CD8-positive, alpha-beta memory T cell (primary cell): ENCODE measurements at regions not wholly inside any gene's neighbourhood (a gene's known extent, or its start where the extent isn't known, plus 50 kb on each side); places are given as distances from the start of the nearest gene placed in this dataset.
"Not testable (repeated sequence)": the region's sequence is repeated elsewhere in the genome, so short reads cannot be mapped to it uniquely, and the experiment has no call there.

Experiments used
- CTCF ChIA-PET: fragments of 350-600 bp; sonication (Branson Sonifier 250); formaldehyde crosslinking; loops from one replicate; lab custom pipeline; 2021; ENCODE audit warnings: antibody characterized with exemption; lab: Charles Lee
- POLR2A ChIA-PET: fragments of 350-600 bp; sonication (Branson Sonifier 250); formaldehyde crosslinking; loops from one replicate; lab custom pipeline; 2021; ENCODE audit warnings: antibody characterized with exemption; lab: Charles Lee
- DNase-seq, 5 donors: peaks; one replicate each; pipeline versions ENCODE4 v3.0.0 to v3.0.0-alpha.2; 2020 to 2022; ENCODE audit warnings: mixed read lengths in 1 of 5
- H3K27ac ChIP-seq: one replicate; pipeline ENCODE4 v1.7.0; 2013; ENCODE audit warnings: low read depth, mild to moderate bottlenecking, low read length, moderate library complexity
- H3K27me3 ChIP-seq: 2 replicates; pipeline ENCODE4 v1.7.0; 2013; ENCODE audit warnings: low read length, mild to moderate bottlenecking; ENCODE audit not compliant: insufficient read depth, poor library complexity, severe bottlenecking
- H3K36me3 ChIP-seq: 2 replicates; pipeline ENCODE4 v1.7.0; 2013; ENCODE audit warnings: mild to moderate bottlenecking, low read length, moderate library complexity; ENCODE audit not compliant: insufficient read depth
- H3K4me1 ChIP-seq: 2 replicates; pipeline ENCODE4 v1.7.0; 2013; ENCODE audit warnings: mild to moderate bottlenecking, low read length, moderate library complexity; ENCODE audit not compliant: insufficient read depth
- H3K4me3 ChIP-seq: 2 replicates; pipeline ENCODE4 v1.7.0; 2013; ENCODE audit warnings: mild to moderate bottlenecking, low read length
- H3K9me3 ChIP-seq: 2 replicates; pipeline ENCODE4 v1.7.0; 2013; ENCODE audit warnings: mild to moderate bottlenecking, low read length
- H3K27ac Mint-ChIP-seq, 8 donors: one replicate each; pipeline ENCODE4 v1.8.0; 2020 to 2021; ENCODE audit warnings: mixed read lengths in 8 of 8, mild to moderate bottlenecking in 6 of 8, inconsistent platforms in 3 of 8, moderate library complexity in 3 of 8
- H3K27me3 Mint-ChIP-seq, 2 donors: one replicate each; pipeline ENCODE4 v1.8.0; 2020 to 2021; ENCODE audit warnings: mixed read lengths in 2 of 2, mild to moderate bottlenecking in 1 of 2, moderate library complexity in 1 of 2
- H3K36me3 Mint-ChIP-seq, 3 donors: one replicate each; pipeline ENCODE4 v1.8.0; 2020 to 2021; ENCODE audit warnings: mixed read lengths in 3 of 3, inconsistent platforms in 1 of 3, mild to moderate bottlenecking in 1 of 3
- H3K4me1 Mint-ChIP-seq, 3 donors: one replicate each; pipeline ENCODE4 v1.8.0; 2020 to 2021; ENCODE audit warnings: mixed read lengths in 3 of 3, inconsistent platforms in 1 of 3, mild to moderate bottlenecking in 1 of 3
- H3K4me3 Mint-ChIP-seq, 7 donors: one replicate each; pipeline ENCODE4 v1.8.0; 2020 to 2021; ENCODE audit warnings: mixed read lengths in 7 of 7, mild to moderate bottlenecking in 6 of 7, moderate library complexity in 4 of 7, inconsistent platforms in 2 of 7
- H3K9me3 Mint-ChIP-seq, 5 donors: one replicate each; pipeline ENCODE4 v1.8.0; 2020 to 2022; ENCODE audit warnings: mixed read lengths in 5 of 5, mild to moderate bottlenecking in 3 of 5, moderate library complexity in 2 of 5, inconsistent platforms in 1 of 5

GRCh38 chr18:78503129-78503528 lies 476.5 kb upstream of the SALL3 start:
- Histone ChIP-seq H3K36me3 (no peaks in the 10 kb centered on the region), H3K4me1 (no peaks in the 10 kb centered on the region), H3K27me3 (no peaks in the 10 kb centered on the region), H3K4me3 (no peak overlapping the region), H3K27ac (no peak overlapping the region), H3K9me3 (no peaks in the 10 kb centered on the region)
- H3K36me3 Mint-ChIP-seq = no peaks in the 10 kb centered on the region
- CTCF ChIA-PET = no interaction called here
- H3K27me3 Mint-ChIP-seq = no peaks in the 10 kb centered on the region
- H3K4me3 Mint-ChIP-seq = no peak overlapping the region
- H3K4me1 Mint-ChIP-seq = no peaks in the 10 kb centered on the region
- H3K27ac Mint-ChIP-seq = no peak overlapping the region
- H3K9me3 Mint-ChIP-seq = peaks cover 0 to 7% (median 0%) of the 10 kb centered on the region in 5 donors
- POLR2A ChIA-PET = no interaction called here
- no peak for DNase-seq

DNA sequence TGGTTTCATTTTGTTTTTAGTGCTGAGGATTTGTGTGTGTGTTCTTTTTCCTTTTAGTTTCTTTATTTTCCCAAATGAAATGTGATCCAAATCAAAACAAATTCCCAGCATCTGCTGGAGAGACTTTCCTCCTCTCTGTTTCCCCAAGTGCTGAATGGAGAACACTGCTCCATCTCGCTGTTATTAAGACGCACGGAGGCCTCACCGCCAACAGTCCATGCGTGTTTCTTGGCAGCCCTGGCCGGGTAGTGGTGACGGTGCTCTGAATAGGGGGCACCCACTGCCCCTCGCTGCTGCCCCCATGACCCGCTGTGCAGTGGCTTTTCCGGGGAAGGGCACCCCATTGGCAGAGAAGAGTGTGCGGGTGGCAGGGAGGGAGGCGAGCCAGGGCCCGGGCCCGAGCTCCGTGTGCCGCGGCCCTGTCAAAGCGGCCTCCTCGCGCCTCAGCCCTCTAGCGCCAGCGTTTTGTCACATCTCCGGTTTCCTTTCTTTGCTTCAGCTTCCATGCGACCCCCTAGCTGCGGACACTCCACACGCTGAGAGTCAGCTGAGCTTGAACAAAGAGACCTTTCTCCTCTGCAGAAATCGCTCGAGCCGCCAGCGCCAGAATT lies 473.7 kb upstream of the SALL3 start:
- Mint-ChIP-seq H3K4me3 (no peak overlapping the region), H3K4me1 (no peaks in the 10 kb centered on the region), H3K27me3 (no peaks in the 10 kb centered on the region), H3K9me3 (peaks cover 0 to 7% (median 4%) of the 10 kb centered on the region in 5 donors), H3K36me3 (peaks cover 0 to 4% (median 0%) of the 10 kb centered on the region in 3 donors), H3K27ac (no peak overlapping the region)
- no peak overlapping the region for H3K27ac ChIP-seq
- no peaks in the 10 kb centered on the region for H3K4me1 ChIP-seq
- no peak overlapping the region for H3K4me3 ChIP-seq
- ChIA-PET POLR2A (no interaction called here), CTCF (no interaction called here)
- no peaks in the 10 kb centered on the region for H3K27me3 ChIP-seq
- H3K9me3 ChIP-seq = no peaks in the 10 kb centered on the region
- H3K36me3 ChIP-seq = no peaks in the 10 kb centered on the region
- DNase-seq = no peak

GRCh38 chr18:78507217-78507616 lies 472.4 kb upstream of the SALL3 start:
- Histone ChIP-seq H3K4me3 (no peak overlapping the region), H3K27ac (no peak overlapping the region), H3K36me3 (no peaks in the 10 kb centered on the region), H3K9me3 (no peaks in the 10 kb centered on the region), H3K27me3 (no peaks in the 10 kb centered on the region), H3K4me1 (no peaks in the 10 kb centered on the region)
- Mint-ChIP-seq H3K27me3 (no peaks in the 10 kb centered on the region), H3K9me3 (peaks cover 0 to 6% (median 4%) of the 10 kb centered on the region in 5 donors), H3K4me3 (no peak overlapping the region), H3K27ac (no peak overlapping the region), H3K36me3 (peaks cover 0 to 4% (median 0%) of the 10 kb centered on the region in 3 donors), H3K4me1 (no peaks in the 10 kb centered on the region)
- CTCF ChIA-PET = no interaction called here
- no peak for DNase-seq
- POLR2A ChIA-PET = no interaction called here

DNA sequence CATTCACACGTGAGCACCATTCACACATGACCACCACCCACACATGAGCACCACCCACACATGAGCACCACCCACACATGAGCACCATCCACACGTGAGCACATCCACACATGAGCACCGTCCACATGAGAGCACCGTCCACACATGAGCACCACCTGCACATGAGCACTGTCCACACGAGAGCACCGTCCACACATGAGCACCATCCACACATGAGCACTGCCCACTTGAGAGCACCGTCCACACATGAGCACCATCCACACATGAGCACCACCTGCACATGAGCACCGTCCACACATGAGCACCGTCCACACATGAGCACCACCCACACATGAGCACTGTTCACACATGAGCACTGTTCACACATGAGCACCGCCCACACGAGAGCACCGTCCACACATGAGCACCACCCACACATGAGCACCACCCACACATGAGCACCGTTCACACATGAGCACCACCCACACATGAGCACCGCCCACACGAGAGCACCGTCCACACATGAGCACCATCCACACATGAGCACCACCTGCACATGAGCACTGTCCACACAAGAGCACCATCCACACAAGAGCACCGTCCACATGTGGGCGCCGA lies 471.3 kb upstream of the SALL3 start:
- H3K27me3 ChIP-seq, H3K27me3 Mint-ChIP-seq, H3K27ac ChIP-seq, H3K27ac Mint-ChIP-seq, H3K36me3 ChIP-seq, H3K4me3 Mint-ChIP-seq, H3K9me3 ChIP-seq, CTCF ChIA-PET, H3K4me1 Mint-ChIP-seq, H3K4me1 ChIP-seq, POLR2A ChIA-PET, DNase-seq, H3K9me3 Mint-ChIP-seq, H3K36me3 Mint-ChIP-seq, H3K4me3 ChIP-seq: not testable (repeated sequence)

DNA sequence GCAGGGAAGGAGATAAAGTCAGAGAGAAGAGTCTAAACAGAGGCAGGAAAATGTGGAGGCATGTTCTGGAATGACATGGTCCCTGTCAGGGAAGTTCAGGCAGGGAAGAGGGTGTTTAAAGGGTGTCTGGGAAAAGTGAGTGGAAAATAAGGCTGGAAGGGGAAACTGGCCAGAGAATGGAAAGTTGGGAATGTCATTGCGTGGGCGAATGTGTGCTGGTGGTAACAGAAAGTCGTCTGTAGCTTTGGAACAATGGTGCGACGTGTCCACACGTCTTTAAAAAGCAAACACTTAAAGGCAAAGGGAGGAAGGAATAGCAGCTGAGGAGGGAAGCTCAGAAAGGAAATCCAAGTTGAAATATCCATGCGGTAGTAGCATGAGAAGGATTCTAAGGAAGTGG lies 469.5 kb upstream of the SALL3 start:
- Mint-ChIP-seq H3K4me3 (no peak overlapping the region), H3K9me3 (peaks cover 0 to 5% (median 3%) of the 10 kb centered on the region in 5 donors), H3K27me3 (no peaks in the 10 kb centered on the region), H3K27ac (no peak overlapping the region), H3K4me1 (no peaks in the 10 kb centered on the region), H3K36me3 (peaks cover 0 to 4% (median 0%) of the 10 kb centered on the region in 3 donors)
- ChIA-PET POLR2A (no interaction called here), CTCF (no interaction called here)
- Histone ChIP-seq H3K4me3 (no peak overlapping the region), H3K27ac (no peak overlapping the region), H3K4me1 (no peaks in the 10 kb centered on the region), H3K36me3 (no peaks in the 10 kb centered on the region), H3K9me3 (no peaks in the 10 kb centered on the region), H3K27me3 (no peaks in the 10 kb centered on the region)
- DNase-seq = no peak

- no peak for DNase-seq
- Mint-ChIP-seq H3K27me3 (no peaks in the 10 kb centered on the region), H3K4me1 (no peaks in the 10 kb centered on the region), H3K4me3 (no peak overlapping the region), H3K27ac (no peak overlapping the region), H3K36me3 (peaks cover 0 to 4% (median 0%) of the 10 kb centered on the region in 3 donors), H3K9me3 (peaks cover 0 to 5% (median 3%) of the 10 kb centered on the region in 5 donors)
- POLR2A ChIA-PET = no interaction called here
- Histone ChIP-seq H3K36me3 (no peaks in the 10 kb centered on the region), H3K4me1 (no peaks in the 10 kb centered on the region), H3K27ac (no peak overlapping the region), H3K9me3 (no peaks in the 10 kb centered on the region), H3K27me3 (no peaks in the 10 kb centered on the region), H3K4me3 (no peak overlapping the region)
- CTCF ChIA-PET = no interaction called here
Measured at GRCh38 chr18:78510636-78511035, 469.0 kb upstream of the SALL3 start.

GRCh38 chr18:78511666-78512601 lies 467.7 kb upstream of the SALL3 start:
- Mint-ChIP-seq H3K4me3 (no peak overlapping the region), H3K36me3 (peaks cover 0 to 4% (median 0%) of the 10 kb centered on the region in 3 donors), H3K27me3 (no peaks in the 10 kb centered on the region), H3K9me3 (peaks cover 0 to 5% (median 0%) of the 10 kb centered on the region in 5 donors), H3K4me1 (no peaks in the 10 kb centered on the region), H3K27ac (no peak overlapping the region)
- Histone ChIP-seq H3K9me3 (no peaks in the 10 kb centered on the region), H3K36me3 (no peaks in the 10 kb centered on the region), H3K27ac (no peak overlapping the region), H3K4me1 (no peaks in the 10 kb centered on the region), H3K27me3 (no peaks in the 10 kb centered on the region), H3K4me3 (no peak overlapping the region)
- CTCF ChIA-PET = no interaction called here
- no peak for DNase-seq
- POLR2A ChIA-PET = no interaction called here
